HG03066 (cell line): ENCODE measurements at regions not wholly inside any gene's neighbourhood (a gene's known extent, or its start where the extent isn't known, plus 50 kb on each side); places are given as distances from the start of the nearest gene placed in this dataset.

Experiments
- ATAC-seq: cut with Tn5 transposase; IDR thresholded peaks from one replicate; pipeline ENCODE4 v1.9.1; 2021; ENCODE audit warnings: low read depth; ENCODE audit not compliant: unreplicated experiment

- no peak for ATAC-seq
These were observed 335.1 kb upstream of the PROK2 start for GRCh38 chr3:72120039-72120438.

GRCh38 chr3:72118628-72119027 is 333.7 kb upstream of the PROK2 start:
- ATAC-seq, result no peak

GRCh38 chr3:72116226-72116625 is 331.3 kb upstream of the PROK2 start:
- ATAC-seq, result no peak

GRCh38 chr3:72115307-72115706 is 330.4 kb upstream of the PROK2 start:
- ATAC-seq, result no peak

GRCh38 chr3:72114773-72115172 is 329.8 kb upstream of the PROK2 start:
- no peak for ATAC-seq

GRCh38 chr3:72113964-72114363 is 329.0 kb upstream of the PROK2 start:
- ATAC-seq, result no peak

- ATAC-seq, result no peak
These were observed 328.6 kb upstream of the PROK2 start for GRCh38 chr3:72113564-72113963.

DNA sequence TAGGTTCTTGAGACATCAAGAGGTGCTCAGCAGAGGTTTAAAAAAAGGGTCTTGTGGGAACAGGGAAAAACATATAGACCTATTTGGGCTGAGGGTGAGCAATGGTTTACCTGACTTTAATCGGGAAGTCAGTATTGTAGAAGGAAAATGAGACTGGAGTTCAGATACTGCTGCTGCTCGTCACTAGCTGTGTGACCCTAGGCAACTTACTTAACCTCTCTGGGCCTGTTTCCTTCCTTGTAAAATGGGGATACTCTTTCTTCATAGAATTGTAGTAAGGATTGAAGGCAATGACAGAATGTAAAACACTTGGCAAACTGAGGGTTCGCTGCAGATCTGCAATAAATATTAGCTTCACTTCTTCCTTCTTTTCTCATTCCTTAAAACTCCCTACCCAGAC is 327.5 kb upstream of the PROK2 start:
- ATAC-seq, result no peak

DNA sequence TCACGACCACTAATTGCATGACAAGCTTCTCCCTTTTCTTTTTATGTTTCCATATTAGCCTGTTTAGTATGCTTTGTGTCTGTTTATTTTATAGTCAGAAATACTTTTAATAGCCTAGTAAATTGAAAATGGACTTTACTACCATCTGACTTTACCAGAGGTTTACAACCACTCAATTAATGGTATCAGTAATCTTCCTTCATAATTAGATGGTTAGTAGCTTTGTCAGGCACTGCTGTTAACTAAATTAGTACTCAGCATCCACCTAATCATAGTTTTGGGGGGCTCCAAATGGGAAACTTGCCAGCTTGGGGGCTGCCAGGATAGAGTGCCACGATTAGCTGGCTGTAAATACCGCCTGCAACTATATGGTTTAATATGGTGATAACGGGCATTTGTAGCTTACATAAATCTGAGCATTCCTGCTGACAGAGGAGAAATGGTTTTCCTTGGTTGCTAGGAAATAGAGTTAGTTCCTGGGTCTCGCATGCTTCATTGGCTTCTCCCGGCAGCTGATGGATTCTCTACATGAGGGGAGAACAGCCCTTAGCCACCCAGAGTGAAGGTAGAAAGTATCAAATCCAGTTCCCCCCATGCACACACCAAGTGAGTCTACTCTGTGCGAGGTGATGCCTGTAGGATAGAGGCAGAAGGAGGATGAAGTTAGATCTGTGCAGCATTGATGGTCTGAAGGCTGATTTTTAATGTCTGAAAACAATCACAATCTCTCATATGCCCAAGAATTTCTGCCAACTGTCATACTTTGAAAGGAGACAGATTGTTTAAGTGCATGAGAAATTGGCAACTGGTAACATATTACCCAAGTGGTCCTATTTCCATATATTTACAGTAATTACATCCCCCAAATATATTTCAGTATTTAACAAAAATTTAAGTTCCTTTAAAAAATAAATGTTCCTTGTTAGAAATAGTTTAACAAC is 326.6 kb upstream of the PROK2 start:
- no peak for ATAC-seq

DNA sequence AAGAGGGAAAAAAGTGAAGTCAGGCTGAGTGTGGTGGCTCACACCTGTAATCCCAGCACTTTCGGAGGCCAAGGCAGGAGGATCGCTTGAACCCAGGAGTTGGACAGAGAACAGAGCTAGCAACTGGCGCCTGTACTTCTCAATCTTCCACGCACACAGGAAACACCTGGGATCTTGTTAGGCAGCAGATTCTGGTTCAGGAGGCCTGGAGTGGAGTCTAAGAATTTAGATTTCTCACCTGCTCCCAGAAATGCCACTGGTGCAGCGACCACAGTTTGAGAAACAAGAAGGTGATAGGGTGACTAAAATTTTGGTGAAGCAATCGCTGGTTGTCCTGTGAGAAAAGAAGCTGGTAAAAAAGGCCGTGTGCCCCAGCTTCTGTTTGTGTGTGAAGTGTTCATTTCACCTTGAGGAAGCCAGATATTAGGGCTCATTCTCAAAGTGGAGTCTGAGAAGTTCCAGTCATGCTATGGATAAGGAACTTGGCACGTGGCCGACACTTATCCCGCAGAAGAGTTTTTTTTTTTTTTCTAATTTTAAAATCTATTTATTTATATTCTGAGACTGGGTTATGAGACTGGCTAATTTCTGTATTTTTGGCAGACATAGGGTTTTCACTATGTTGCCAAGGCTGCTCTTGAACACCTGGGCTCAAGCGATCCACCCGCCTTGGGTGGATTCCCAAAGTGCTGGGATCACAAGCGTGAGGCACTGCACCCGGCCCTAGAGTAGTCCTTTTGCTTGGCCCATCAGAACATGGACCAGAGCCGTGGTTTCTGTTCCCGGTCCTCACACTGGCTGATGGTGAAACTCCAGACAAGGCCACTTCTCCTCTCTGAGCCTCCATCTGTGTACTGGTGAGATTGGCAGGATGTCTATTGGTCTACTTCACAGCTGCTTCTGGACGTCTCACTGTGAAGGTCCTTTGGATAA is 324.6 kb upstream of the PROK2 start:
- no peak for ATAC-seq

GRCh38 chr3:72105306-72105705 is 320.4 kb upstream of the PROK2 start:
- ATAC-seq, result no peak

DNA sequence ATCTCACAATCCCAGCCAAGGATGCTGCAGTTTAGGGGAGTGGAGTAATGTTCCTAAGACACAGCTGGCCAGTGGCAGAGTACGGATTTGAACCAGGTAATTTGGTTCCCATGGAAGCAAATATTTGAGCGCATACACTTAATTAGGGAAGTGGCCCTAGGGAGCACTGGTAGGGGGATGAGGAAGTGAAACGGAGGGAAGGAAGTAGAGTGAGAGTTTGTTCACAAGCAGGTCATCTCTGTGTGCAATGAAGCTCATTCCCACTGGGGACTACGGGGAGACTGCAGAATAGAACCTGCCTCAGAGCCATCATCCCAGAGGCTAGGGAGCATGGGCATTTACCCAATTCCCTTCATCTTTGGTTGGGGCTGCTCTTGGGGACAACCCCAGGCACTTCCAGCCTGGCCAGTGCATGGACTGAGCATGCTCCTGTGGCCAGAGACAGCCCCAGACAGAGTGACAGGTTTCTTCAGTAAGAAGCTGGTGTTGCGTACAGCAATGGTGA is 317.2 kb upstream of the PROK2 start:
- peak; percentile 61 for ATAC-seq

DNA sequence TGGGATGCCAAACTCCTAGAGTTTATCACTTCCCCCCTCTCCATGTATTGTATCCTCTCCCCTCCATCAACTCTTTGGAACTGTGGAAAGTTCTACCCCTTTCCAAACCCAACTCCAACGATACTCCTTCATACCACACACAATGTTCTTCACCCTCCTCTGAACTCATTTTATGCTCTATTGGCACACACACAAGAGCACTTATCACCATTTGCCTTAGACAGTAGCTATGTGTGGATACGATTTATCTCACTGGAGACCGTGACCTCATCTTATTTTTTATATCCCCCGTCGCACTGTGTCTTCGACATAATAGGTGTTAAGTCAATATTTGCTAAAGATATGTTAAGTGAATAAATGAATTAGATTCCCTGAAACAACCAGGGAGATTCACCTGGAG is 316.5 kb upstream of the PROK2 start:
- no peak for ATAC-seq

GRCh38 chr3:72100601-72101187 is 315.7 kb upstream of the PROK2 start:
- ATAC-seq, result peak; percentile 61

DNA sequence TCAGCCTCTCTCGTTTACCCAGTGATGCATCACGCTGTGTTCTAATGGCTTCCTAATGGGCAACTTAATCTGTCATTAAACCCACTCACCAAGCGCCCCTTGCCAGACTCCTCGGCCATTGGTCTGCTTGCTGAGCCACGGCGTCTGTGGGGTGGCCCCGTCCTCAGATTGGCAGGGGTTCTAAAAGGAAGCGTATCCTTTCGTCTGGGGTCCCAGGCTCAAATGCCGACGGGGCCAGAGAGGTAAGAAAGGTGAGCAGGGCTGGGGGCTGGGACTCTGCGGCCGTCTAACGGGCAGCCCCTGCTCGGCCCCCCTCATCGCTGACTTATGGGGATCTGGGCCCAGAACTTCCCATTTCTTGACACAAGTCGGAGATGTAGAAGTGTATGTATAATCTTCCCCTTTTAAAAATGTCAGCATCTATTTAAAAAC is 315.1 kb upstream of the PROK2 start:
- ATAC-seq, result no peak

GRCh38 chr3:72099326-72100079 is 314.6 kb upstream of the PROK2 start:
- ATAC-seq, result no peak

DNA sequence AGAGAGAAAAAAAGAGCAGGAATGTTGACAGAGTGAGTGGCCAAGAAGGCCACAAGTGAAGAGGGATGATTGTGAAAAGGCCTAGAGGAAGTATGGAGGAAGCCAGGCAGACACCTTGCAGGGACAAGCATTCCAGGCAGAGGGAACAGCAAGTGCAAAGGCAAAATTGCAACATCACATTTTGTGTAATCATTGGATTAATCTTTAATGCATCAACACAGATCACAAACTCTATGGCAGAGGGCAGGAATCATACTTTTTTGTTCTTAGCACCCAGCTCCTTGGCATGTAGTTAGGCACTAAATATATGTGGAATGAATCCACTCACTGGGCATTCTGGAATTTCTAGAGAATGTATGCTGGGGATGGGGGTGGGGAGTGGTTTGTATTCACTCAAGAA is 312.1 kb upstream of the PROK2 start:
- ATAC-seq, result no peak

DNA sequence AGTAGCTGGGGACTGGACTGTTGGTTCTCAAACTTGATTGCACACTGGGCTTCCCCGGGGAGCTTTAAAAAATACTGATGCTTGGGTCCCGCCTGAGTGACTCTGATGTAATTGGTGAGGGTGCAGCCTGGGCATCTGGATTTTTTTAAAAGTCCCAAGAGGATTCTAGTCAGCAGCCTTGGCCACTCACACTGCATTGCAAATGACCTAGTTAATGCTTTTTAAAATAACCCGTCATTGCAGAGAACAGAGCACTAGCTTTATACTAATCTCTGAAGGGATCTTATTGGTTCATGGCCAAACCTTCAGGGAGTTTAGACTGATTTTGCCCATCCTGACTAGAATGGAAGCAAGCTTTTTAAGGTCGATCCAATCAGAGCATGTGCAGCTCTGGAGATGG is 310.6 kb upstream of the PROK2 start:
- no peak for ATAC-seq

DNA sequence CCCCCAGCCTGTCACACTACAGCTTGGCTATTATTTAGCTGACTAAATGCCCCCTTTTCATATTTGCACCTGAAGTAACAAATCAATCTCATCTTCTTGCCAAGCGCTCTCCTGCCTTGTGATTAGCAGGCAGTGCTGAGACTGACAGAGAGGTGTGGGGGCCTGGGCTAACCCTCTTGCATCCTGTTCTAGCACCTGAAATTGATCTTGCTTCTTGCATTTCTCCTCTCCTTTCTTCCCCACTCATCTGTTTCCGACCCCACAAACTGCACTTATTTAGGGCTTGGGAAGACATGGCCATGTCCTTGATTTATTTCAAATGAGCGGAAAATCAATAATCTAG is 309.0 kb upstream of the PROK2 start:
- no peak for ATAC-seq

GRCh38 chr3:72093270-72093991 is 308.5 kb upstream of the PROK2 start:
- no peak for ATAC-seq
